ENCODE measurements at regions not wholly inside any gene's neighbourhood (a gene's known extent, or its start where the extent isn't known, plus 50 kb on each side); places are given as distances from the start of the nearest gene placed in this dataset.

GRCh38 chr15:62588938-62589670 lies 424.0 kb upstream of the C2CD4B start:
- peaks cover 0 to 15% (median 4%) of the 10 kb centered on the region in 4 donors for H3K4me1 ChIP-seq
- no peaks in the 10 kb centered on the region for H3K9me3 ChIP-seq
- intact Hi-C loops (cut with DNase I), result no loop called here
- H3K4me3 ChIP-seq, result no peak overlapping the region
- DNase-seq (no peak), ATAC-seq (no peak)
- 88% methylated on average over 5 of the region's 5 CpGs for WGBS (ENCODE audit: insufficient coverage, low coverage, low lambda C conversion rate, missing lambda C conversion rate)
- no peaks in the 10 kb centered on the region for H3K27me3 ChIP-seq
- TF ChIP-seq CTCF (IDR thresholded peaks at IDR 0.05) (no peak), POLR2A (IDR thresholded peaks at IDR 0.05) (no peak)
- no peak overlapping the region for H3K27ac ChIP-seq
- H3K36me3 ChIP-seq, result no peaks in the 10 kb centered on the region

- TF ChIP-seq POLR2A (IDR thresholded peaks at IDR 0.05) (no peak), CTCF (IDR thresholded peaks at IDR 0.05) (no peak)
- Histone ChIP-seq H3K27me3 (no peaks in the 10 kb centered on the region), H3K9me3 (no peaks in the 10 kb centered on the region), H3K36me3 (no peaks in the 10 kb centered on the region), H3K27ac (no peak overlapping the region), H3K4me3 (no peak overlapping the region), H3K4me1 (peaks cover 0 to 15% (median 4%) of the 10 kb centered on the region in 4 donors)
- WGBS (ENCODE audit: insufficient coverage, low coverage, low lambda C conversion rate, missing lambda C conversion rate), result 74% methylated on average over 8 of the region's 8 CpGs
- peak in 3 of 4 donors; percentile 62 to 67 (median 63) for ATAC-seq
- intact Hi-C loops (cut with DNase I), result no loop called here
- DNase-seq, result no peak
These were observed 427.1 kb upstream of the C2CD4B start for GRCh38 chr15:62591842-62592838.

- Histone ChIP-seq H3K27ac (no peak overlapping the region), H3K27me3 (no peaks in the 10 kb centered on the region), H3K4me3 (no peak overlapping the region), H3K9me3 (no peaks in the 10 kb centered on the region), H3K4me1 (peaks cover 0 to 15% (median 4%) of the 10 kb centered on the region in 4 donors), H3K36me3 (no peaks in the 10 kb centered on the region)
- no peak for TF ChIP-seq CTCF (IDR thresholded peaks at IDR 0.05)
- ATAC-seq, result no peak
- 42% methylated on average over 1 of the region's 1 CpG for WGBS (ENCODE audit: insufficient coverage, low coverage, low lambda C conversion rate, missing lambda C conversion rate)
- intact Hi-C loops (cut with DNase I), result no loop called here
- DNase-seq, result no peak
These were observed 427.8 kb upstream of the C2CD4B start for GRCh38 chr15:62592920-62593319.

GRCh38 chr15:62593681-62594399 lies 428.8 kb upstream of the C2CD4B start:
- H3K4me3 ChIP-seq, result no peak overlapping the region
- H3K27me3 ChIP-seq, result no peaks in the 10 kb centered on the region
- TF ChIP-seq CTCF (IDR thresholded peaks at IDR 0.05) (no peak), POLR2A (IDR thresholded peaks at IDR 0.05) (no peak)
- intact Hi-C loops (cut with DNase I), result no loop called here
- peak in 1 of 3 donors; percentile 27 for DNase-seq
- no peaks in the 10 kb centered on the region for H3K36me3 ChIP-seq
- WGBS (ENCODE audit: insufficient coverage, low coverage, low lambda C conversion rate, missing lambda C conversion rate), result 72% methylated on average over 4 of the region's 4 CpGs
- no peak overlapping the region for H3K27ac ChIP-seq
- no peaks in the 10 kb centered on the region for H3K9me3 ChIP-seq
- H3K4me1 ChIP-seq, result peaks cover 0 to 15% (median 4%) of the 10 kb centered on the region in 4 donors
- ATAC-seq, result peak; percentile 29 to 89 (median 58)
